ENCODE measurements at regions not wholly inside any gene's neighbourhood (a gene's known extent, or its start where the extent isn't known, plus 50 kb on each side); places are given as distances from the start of the nearest gene placed in this dataset.
"Not testable (repeated sequence)": the region's sequence is repeated elsewhere in the genome, so short reads cannot be mapped to it uniquely, and the experiment has no call there.

DNA sequence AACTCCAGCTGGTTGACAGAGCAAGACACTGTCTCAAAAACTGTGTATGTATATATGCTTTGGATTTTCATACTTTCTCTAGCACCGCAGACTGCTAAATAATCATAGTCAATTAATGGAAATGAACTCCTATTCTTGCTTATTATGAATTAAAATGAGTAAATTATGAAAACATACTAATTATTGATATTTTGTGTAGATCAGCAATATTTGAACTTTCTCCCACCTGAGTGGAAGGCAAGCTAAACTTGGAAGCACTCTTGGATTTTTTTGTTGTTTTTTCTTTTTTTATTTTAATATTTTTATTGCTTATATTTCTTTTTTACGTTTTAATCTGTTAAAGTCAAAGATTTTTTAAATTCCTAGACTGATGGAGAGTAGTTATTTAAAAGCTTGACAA lies 201.7 kb downstream of the CDRT15L2 start:
- intact Hi-C loops (cut with DNase I, micrococcal nuclease): no loop called here
- peaks cover 0 to 6% of the 10 kb centered on the region in 2 experiments for H3K27me3 ChIP-seq (ENCODE audit: control insufficient read depth in 1 of 2, insufficient read depth in 2 of 2, low read length in 2 of 2)
- no peaks in the 10 kb centered on the region for H3K4me1 ChIP-seq (ENCODE audit: insufficient read depth, low read length)
- TF ChIP-seq, protein P1, sequence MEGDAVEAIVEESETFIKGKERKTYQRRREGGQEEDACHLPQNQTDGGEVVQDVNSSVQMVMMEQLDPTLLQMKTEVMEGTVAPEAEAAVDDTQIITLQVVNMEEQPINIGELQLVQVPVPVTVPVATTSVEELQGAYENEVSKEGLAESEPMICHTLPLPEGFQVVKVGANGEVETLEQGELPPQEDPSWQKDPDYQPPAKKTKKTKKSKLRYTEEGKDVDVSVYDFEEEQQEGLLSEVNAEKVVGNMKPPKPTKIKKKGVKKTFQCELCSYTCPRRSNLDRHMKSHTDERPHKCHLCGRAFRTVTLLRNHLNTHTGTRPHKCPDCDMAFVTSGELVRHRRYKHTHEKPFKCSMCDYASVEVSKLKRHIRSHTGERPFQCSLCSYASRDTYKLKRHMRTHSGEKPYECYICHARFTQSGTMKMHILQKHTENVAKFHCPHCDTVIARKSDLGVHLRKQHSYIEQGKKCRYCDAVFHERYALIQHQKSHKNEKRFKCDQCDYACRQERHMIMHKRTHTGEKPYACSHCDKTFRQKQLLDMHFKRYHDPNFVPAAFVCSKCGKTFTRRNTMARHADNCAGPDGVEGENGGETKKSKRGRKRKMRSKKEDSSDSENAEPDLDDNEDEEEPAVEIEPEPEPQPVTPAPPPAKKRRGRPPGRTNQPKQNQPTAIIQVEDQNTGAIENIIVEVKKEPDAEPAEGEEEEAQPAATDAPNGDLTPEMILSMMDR (IDR thresholded peaks at IDR 0.05): no peak
- Mint-ChIP-seq H3K27me3 (peaks cover 19% of the 10 kb centered on the region), H3K9me3 (no peaks in the 10 kb centered on the region), H3K36me3 (ENCODE audit: low read depth) (no peaks in the 10 kb centered on the region), H3K27ac (no peak overlapping the region), H3K4me3 (no peak overlapping the region), H3K4me1 (ENCODE audit: low read depth) (no peaks in the 10 kb centered on the region)
- H3K4me3 ChIP-seq (ENCODE audit: low read length): no peak overlapping the region
- ChIA-PET POLR2A (no interaction called here), CTCF (no interaction called here)
- H3K9me3 ChIP-seq (ENCODE audit: control insufficient read depth in 1 of 2, insufficient read depth in 1 of 2, low read length in 2 of 2): no peaks in the 10 kb centered on the region
- H3K36me3 ChIP-seq (ENCODE audit: insufficient read depth, low read length): no peaks in the 10 kb centered on the region
- H3K27ac ChIP-seq (ENCODE audit: low read depth in 1 of 2, low read length in 2 of 2): no peak overlapping the region
- no peak for ATAC-seq (ENCODE audit: poor library complexity)
- DNase-seq: no peak

DNA sequence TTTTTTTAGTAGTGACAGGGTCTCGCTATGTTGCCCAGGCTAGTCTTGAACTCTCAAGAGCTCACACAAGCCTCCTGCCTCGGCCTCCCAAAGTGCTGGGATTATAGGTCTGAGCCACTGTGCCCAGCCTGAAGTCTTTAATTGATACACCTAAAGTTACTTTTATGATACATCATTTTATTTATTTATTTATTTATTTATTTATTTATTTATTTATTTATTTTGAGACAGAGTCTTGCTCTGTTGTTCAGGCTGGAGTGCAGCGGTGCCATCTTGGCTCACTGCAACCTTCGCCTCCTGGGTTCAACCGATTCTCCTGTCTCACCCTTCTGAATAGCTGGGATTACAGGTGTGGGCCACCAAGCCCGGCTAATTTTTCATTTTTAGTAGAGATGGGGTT lies 202.3 kb downstream of the CDRT15L2 start:
- H3K4me1 ChIP-seq (ENCODE audit: insufficient read depth, low read length); H3K27ac Mint-ChIP-seq; H3K27me3 ChIP-seq (ENCODE audit: control insufficient read depth in 1 of 2, insufficient read depth in 2 of 2, low read length in 2 of 2); POLR2A ChIA-PET; intact Hi-C loops (cut with DNase I, micrococcal nuclease); ATAC-seq (ENCODE audit: poor library complexity); H3K9me3 Mint-ChIP-seq; H3K4me3 Mint-ChIP-seq; CTCF ChIA-PET; H3K27ac ChIP-seq (ENCODE audit: low read depth in 1 of 2, low read length in 2 of 2); H3K9me3 ChIP-seq (ENCODE audit: control insufficient read depth in 1 of 2, insufficient read depth in 1 of 2, low read length in 2 of 2); H3K4me1 Mint-ChIP-seq (ENCODE audit: low read depth); H3K36me3 Mint-ChIP-seq (ENCODE audit: low read depth); H3K36me3 ChIP-seq (ENCODE audit: insufficient read depth, low read length); DNase-seq; H3K4me3 ChIP-seq (ENCODE audit: low read length): not testable (repeated sequence)
- peaks cover 20% of the 10 kb centered on the region for H3K27me3 Mint-ChIP-seq

DNA sequence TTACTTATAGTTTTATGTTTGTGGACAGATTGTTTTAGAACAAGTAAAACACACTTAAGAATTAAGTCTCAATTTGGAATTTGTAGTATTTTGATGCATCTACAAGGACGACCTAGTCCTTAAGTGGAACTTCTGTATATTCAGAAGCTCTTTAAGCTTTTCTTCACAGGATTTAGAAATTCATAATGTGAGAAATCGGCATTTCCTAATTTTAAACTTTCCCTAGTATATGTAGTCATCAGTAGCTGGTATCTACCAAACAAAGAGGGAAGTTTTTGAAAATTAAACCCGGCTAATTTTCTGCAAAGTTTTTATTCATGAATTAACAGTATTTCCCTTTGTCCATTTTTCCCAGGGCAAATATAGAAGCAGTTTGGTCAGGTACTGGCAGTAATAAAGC lies 203.6 kb downstream of the CDRT15L2 start:
- Histone ChIP-seq H3K9me3 (ENCODE audit: control insufficient read depth in 1 of 2, insufficient read depth in 1 of 2, low read length in 2 of 2) (no peaks in the 10 kb centered on the region), H3K27me3 (ENCODE audit: control insufficient read depth in 1 of 2, insufficient read depth in 2 of 2, low read length in 2 of 2) (peaks cover 0 to 6% of the 10 kb centered on the region in 2 experiments), H3K4me1 (ENCODE audit: insufficient read depth, low read length) (no peaks in the 10 kb centered on the region), H3K36me3 (ENCODE audit: insufficient read depth, low read length) (no peaks in the 10 kb centered on the region), H3K4me3 (ENCODE audit: low read length) (no peak overlapping the region), H3K27ac (ENCODE audit: low read depth in 1 of 2, low read length in 2 of 2) (no peak overlapping the region)
- ChIA-PET CTCF (no interaction called here), POLR2A (no interaction called here)
- no peaks in the 10 kb centered on the region for H3K9me3 Mint-ChIP-seq
- intact Hi-C loops (cut with DNase I, micrococcal nuclease): no loop called here
- no peaks in the 10 kb centered on the region for H3K36me3 Mint-ChIP-seq (ENCODE audit: low read depth)
- no peak overlapping the region for H3K27ac Mint-ChIP-seq
- H3K27me3 Mint-ChIP-seq: peaks cover 29% of the 10 kb centered on the region
- no peaks in the 10 kb centered on the region for H3K4me1 Mint-ChIP-seq (ENCODE audit: low read depth)
- ATAC-seq (ENCODE audit: poor library complexity) (no peak), DNase-seq (no peak)
- TF ChIP-seq, protein P1 (IDR thresholded peaks at IDR 0.05): no peak
- H3K4me3 Mint-ChIP-seq: no peak overlapping the region

DNA sequence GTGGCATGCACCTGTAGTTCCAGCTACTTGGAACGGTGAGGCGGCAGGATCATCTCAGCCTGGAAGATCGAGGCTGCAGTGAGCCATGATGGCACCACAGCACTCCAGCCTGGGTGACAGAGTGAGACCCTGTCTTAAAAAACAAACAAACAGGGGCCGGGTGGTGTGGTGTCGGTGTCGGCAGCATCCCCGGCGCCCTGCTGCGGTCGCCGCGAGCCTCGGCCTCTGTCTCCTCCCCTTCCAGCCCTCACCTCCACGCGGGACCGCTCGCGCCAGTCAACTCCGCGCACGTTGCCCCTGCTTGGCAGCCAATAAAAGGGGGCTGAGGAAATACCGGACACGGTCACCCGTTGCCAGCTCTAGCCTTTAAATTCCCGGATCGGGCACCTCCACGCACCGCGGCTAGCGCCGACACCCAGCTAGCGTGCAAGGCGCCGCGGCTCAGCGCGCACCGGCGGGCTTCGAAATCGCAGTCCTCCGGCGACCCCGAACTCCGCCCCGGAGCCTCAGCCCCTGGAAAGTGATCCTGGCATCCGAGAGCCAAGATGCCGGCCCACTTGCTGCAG lies 204.7 kb downstream of the CDRT15L2 start:
- no peak overlapping the region for H3K4me3 ChIP-seq (ENCODE audit: low read length)
- H3K4me1 ChIP-seq (ENCODE audit: insufficient read depth, low read length): no peaks in the 10 kb centered on the region
- H3K27me3 Mint-ChIP-seq: peaks cover 34% of the 10 kb centered on the region
- H3K9me3 Mint-ChIP-seq: no peaks in the 10 kb centered on the region
- no peaks in the 10 kb centered on the region for H3K36me3 ChIP-seq (ENCODE audit: insufficient read depth, low read length)
- intact Hi-C loops (cut with DNase I, micrococcal nuclease): no loop called here
- CTCF ChIA-PET: no interaction called here
- H3K4me3 Mint-ChIP-seq: no peak overlapping the region
- ATAC-seq (ENCODE audit: poor library complexity): no peak
- no peaks in the 10 kb centered on the region for H3K36me3 Mint-ChIP-seq (ENCODE audit: low read depth)
- H3K27ac ChIP-seq (ENCODE audit: low read depth in 1 of 2, low read length in 2 of 2): no peak overlapping the region
- H3K4me1 Mint-ChIP-seq (ENCODE audit: low read depth): no peaks in the 10 kb centered on the region
- TF ChIP-seq, protein P1 (IDR thresholded peaks at IDR 0.05): no peak
- H3K27ac Mint-ChIP-seq: no peak overlapping the region
- H3K9me3 ChIP-seq (ENCODE audit: control insufficient read depth in 1 of 2, insufficient read depth in 1 of 2, low read length in 2 of 2): no peaks in the 10 kb centered on the region
- POLR2A ChIA-PET: no interaction called here
- no peak for DNase-seq
- peaks cover 0 to 6% of the 10 kb centered on the region in 2 experiments for H3K27me3 ChIP-seq (ENCODE audit: control insufficient read depth in 1 of 2, insufficient read depth in 2 of 2, low read length in 2 of 2)

Measured in CD4-positive, alpha-beta T cell (primary cell).